Caco-2 (cell line): ENCODE measurements at regions not wholly inside any gene's neighbourhood (a gene's known extent, or its start where the extent isn't known, plus 50 kb on each side); places are given as distances from the start of the nearest gene placed in this dataset.

Experiments
- BruUV-seq: library from RNA; stranded (reverse); fragments of 400-500 nt; replicated peaks from 2 replicates; lab custom pipeline; 2021; lab: Mats Ljungman, UMichigan
- CTCF ChIA-PET: fragments of 300-600 bp; sonication (Branson Sonifier 250); formaldehyde crosslinking; loops from one replicate; lab custom pipeline; 2022; ENCODE audit warnings: antibody characterized with exemption; lab: Charles Lee
- POLR2A ChIA-PET: fragments of 300-600 bp; sonication (Branson Sonifier 250); formaldehyde crosslinking; loops from one replicate; lab custom pipeline; 2022; ENCODE audit warnings: antibody characterized with exemption; lab: Charles Lee
- DNase-seq, 2 experiments: peaks; one replicate each; pipeline versions ENCODE4 v3.0.0 to v3.0.0-alpha.2; 2020 to 2022
- H3K27me3 ChIP-seq: replicated peaks from 2 replicates; pipeline ENCODE4 v1.6.0; 2011; ENCODE audit warnings: low read length; ENCODE audit not compliant: control insufficient read depth, insufficient read depth
- H3K36me3 ChIP-seq: 2 replicates; pipeline ENCODE4 v1.5.1; 2011; ENCODE audit warnings: low read length; ENCODE audit not compliant: control insufficient read depth, insufficient read depth
- H3K4me1 ChIP-seq: fragments of 250-450 bp; sonication (Bioruptor Pico); 2 replicates; pipeline ENCODE4 v1.5.1; 2020; ENCODE audit warnings: mild to moderate bottlenecking
- H3K4me3 ChIP-seq: 2 replicates; pipeline ENCODE4 v1.5.1; 2011; ENCODE audit warnings: low read depth, mild to moderate bottlenecking, control low read depth, low read length
- H3K9me3 ChIP-seq: fragments of 250-450 bp; sonication (Bioruptor Pico); 2 replicates; pipeline ENCODE4 v1.5.1; 2020; ENCODE audit warnings: mild to moderate bottlenecking, moderate library complexity
- H3K27ac Mint-ChIP-seq: one replicate; pipeline ENCODE4 v1.8.0; 2022; ENCODE audit warnings: mixed read lengths; ENCODE audit not compliant: unreplicated experiment
- H3K27me3 Mint-ChIP-seq: one replicate; pipeline ENCODE4 v1.8.0; 2022; ENCODE audit warnings: mixed read lengths; ENCODE audit not compliant: insufficient read depth, unreplicated experiment
- H3K36me3 Mint-ChIP-seq: one replicate; pipeline ENCODE4 v1.8.0; 2022; ENCODE audit warnings: mild to moderate bottlenecking, mixed read lengths; ENCODE audit not compliant: insufficient read depth, unreplicated experiment
- H3K4me1 Mint-ChIP-seq: one replicate; pipeline ENCODE4 v1.8.0; 2022; ENCODE audit warnings: low read depth, mixed read lengths; ENCODE audit not compliant: unreplicated experiment
- H3K4me3 Mint-ChIP-seq: one replicate; pipeline ENCODE4 v1.8.0; 2022; ENCODE audit warnings: mild to moderate bottlenecking, moderate library complexity, mixed read lengths; ENCODE audit not compliant: unreplicated experiment
- H3K9me3 Mint-ChIP-seq: one replicate; pipeline ENCODE4 v1.8.0; 2022; ENCODE audit warnings: mixed read lengths; ENCODE audit not compliant: unreplicated experiment
- CTCF ChIP-seq, 2 experiments: fragments of 200-600 bp in 1 of 2; IDR thresholded peaks; 1 replicate in 1 of 2; 2 replicates in 1 of 2; pipeline versions ENCODE4 v1.5.1 to v1.8.0; 2011 to 2022; ENCODE audit warnings: antibody characterized with exemption in 1 of 2, control low read depth in 1 of 2, inconsistent platforms in 1 of 2, low read depth in 1 of 2, low read length in 1 of 2, mild to moderate bottlenecking in 1 of 2, moderate library complexity in 1 of 2; ENCODE audit not compliant: insufficient read depth in 1 of 2, severe bottlenecking in 1 of 2, unreplicated experiment in 1 of 2
- intact Hi-C: fragments of 100-400 bp; cut with micrococcal nuclease; formaldehyde crosslinking; loops from one replicate; pipeline ENCODE4 v1.10.0; 2022; ENCODE audit not compliant: unreplicated experiment

- peaks cover 16% of the 10 kb centered on the region for H3K27me3 Mint-ChIP-seq
- TF ChIP-seq CTCF (IDR thresholded peaks at IDR 0.05; ENCODE audit: insufficient read depth in 1 of 2, low read depth in 1 of 2, low read length in 1 of 2, severe bottlenecking in 1 of 2, unreplicated experiment in 1 of 2) = no peak
Observed at GRCh38 chr1:38456531-38456876, 403.1 kb downstream of the RRAGC start.

GRCh38 chr1:38455829-38456530, 403.6 kb downstream of the RRAGC start:
- H3K4me3 Mint-ChIP-seq = no peak overlapping the region
- POLR2A ChIA-PET = no interaction called here

More at GRCh38 chr1:38456531-38456876, 403.1 kb downstream of the RRAGC start:
- POLR2A ChIA-PET = no interaction called here
- H3K4me3 Mint-ChIP-seq = no peak overlapping the region
- no peaks in the 10 kb centered on the region for H3K4me1 Mint-ChIP-seq
- no peaks in the 10 kb centered on the region for H3K36me3 Mint-ChIP-seq
- Histone ChIP-seq H3K4me3 (no peak overlapping the region), H3K36me3 (no peaks in the 10 kb centered on the region), H3K9me3 (no peaks in the 10 kb centered on the region), H3K4me1 (no peaks in the 10 kb centered on the region), H3K27me3 (no peaks in the 10 kb centered on the region)
- BruUV-seq = no TSS peak
- no peak overlapping the region for H3K27ac Mint-ChIP-seq
- intact Hi-C loops = no loop called here
- DNase-seq = no peak
- CTCF ChIA-PET = no interaction called here
- H3K9me3 Mint-ChIP-seq = no peaks in the 10 kb centered on the region

GRCh38 chr1:38454749-38455441, 404.7 kb downstream of the RRAGC start:
- H3K36me3 ChIP-seq = no peaks in the 10 kb centered on the region
- no peak for DNase-seq
- no peak overlapping the region for H3K4me3 ChIP-seq
- POLR2A ChIA-PET = no interaction called here
- CTCF ChIA-PET = no interaction called here
- BruUV-seq = no TSS peak
- H3K9me3 ChIP-seq = no peaks in the 10 kb centered on the region
- H3K27me3 Mint-ChIP-seq = peaks cover 14% of the 10 kb centered on the region
- intact Hi-C loops = no loop called here
- no peaks in the 10 kb centered on the region for H3K27me3 ChIP-seq
- H3K27ac Mint-ChIP-seq = no peak overlapping the region
- no peak for TF ChIP-seq CTCF (IDR thresholded peaks at IDR 0.05; ENCODE audit: insufficient read depth in 1 of 2, low read depth in 1 of 2, low read length in 1 of 2, severe bottlenecking in 1 of 2, unreplicated experiment in 1 of 2)
- H3K36me3 Mint-ChIP-seq = no peaks in the 10 kb centered on the region
- no peak overlapping the region for H3K4me3 Mint-ChIP-seq
- H3K9me3 Mint-ChIP-seq = no peaks in the 10 kb centered on the region
- H3K4me1 ChIP-seq = no peaks in the 10 kb centered on the region
- no peaks in the 10 kb centered on the region for H3K4me1 Mint-ChIP-seq

More at GRCh38 chr1:38455829-38456530, 403.6 kb downstream of the RRAGC start:
- DNase-seq = no peak
- H3K9me3 ChIP-seq = no peaks in the 10 kb centered on the region
- CTCF ChIA-PET = no interaction called here
- H3K4me3 ChIP-seq = no peak overlapping the region
- H3K27me3 Mint-ChIP-seq = peaks cover 14% of the 10 kb centered on the region
- H3K4me1 ChIP-seq = no peaks in the 10 kb centered on the region
- BruUV-seq = no TSS peak
- H3K4me1 Mint-ChIP-seq = no peaks in the 10 kb centered on the region
- no peak for TF ChIP-seq CTCF (IDR thresholded peaks at IDR 0.05; ENCODE audit: insufficient read depth in 1 of 2, low read depth in 1 of 2, low read length in 1 of 2, severe bottlenecking in 1 of 2, unreplicated experiment in 1 of 2)
- H3K27ac Mint-ChIP-seq = no peak overlapping the region
- no peaks in the 10 kb centered on the region for H3K36me3 ChIP-seq
- no peaks in the 10 kb centered on the region for H3K36me3 Mint-ChIP-seq
- intact Hi-C loops = no loop called here
- H3K9me3 Mint-ChIP-seq = no peaks in the 10 kb centered on the region
- no peaks in the 10 kb centered on the region for H3K27me3 ChIP-seq
